K562 (cell line): ENCODE measurements at regions not wholly inside any gene's neighbourhood (a gene's known extent, or its start where the extent isn't known, plus 50 kb on each side); places are given as distances from the start of the nearest gene placed in this dataset.

Experiments used
- CTCF ChIP-seq, 3 experiments: IDR thresholded peaks in 2 of 3; conservative IDR thresholded peaks in 1 of 3; 2 replicates each; pipeline ENCODE4 v1.5.1; 2011 to 2012; ENCODE audit warnings: low read length in 3 of 3, mild to moderate bottlenecking in 3 of 3, control low read depth in 2 of 3, improper control_type of control experiment in 1 of 3, inconsistent platforms in 1 of 3, low read depth in 1 of 3, mixed read lengths in 1 of 3, moderate library complexity in 1 of 3; ENCODE audit not compliant: insufficient read depth in 2 of 3
- TF ChIP-seq, protein P1 (sequence below), 2 experiments: fragments of 450-650 bp in 1 of 2; sonication (generic) in 1 of 2; formaldehyde crosslinking in 1 of 2; IDR thresholded peaks in 1 of 2; conservative IDR thresholded peaks in 1 of 2; 2 replicates each; pipeline versions ENCODE4 v1.6.1 to v1.8.1; 2016 to 2023; ENCODE audit warnings: mild to moderate bottlenecking in 2 of 2, moderate library complexity in 2 of 2, inconsistent platforms in 1 of 2, missing genetic modification reagents in 1 of 2

DNA sequence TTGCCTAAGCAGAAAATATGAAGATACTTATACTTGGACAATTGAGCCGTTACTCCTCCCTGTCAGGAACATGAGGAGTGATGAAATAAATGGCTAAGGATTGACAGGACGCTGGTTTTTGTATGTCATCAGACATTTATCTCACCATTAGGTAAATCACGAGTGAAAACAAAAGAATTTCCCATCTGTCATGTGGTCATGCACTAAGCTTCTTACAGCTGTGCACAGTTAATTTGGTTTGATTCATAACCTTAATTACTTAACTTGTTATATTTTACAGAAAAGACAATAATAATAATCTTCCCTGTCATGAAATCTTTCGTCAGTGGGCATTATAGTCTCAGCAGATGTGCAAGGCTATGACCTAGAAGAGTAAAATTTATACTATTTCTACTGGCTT lies 266.5 kb downstream of the HGF start:
- no peak for TF ChIP-seq CTCF (IDR thresholded peaks at IDR 0.05 in 2 of 3, conservative IDR thresholded peaks at IDR 0.05 in 1 of 3; ENCODE audit: insufficient read depth in 2 of 3, low read depth in 1 of 3, low read length in 3 of 3)
- TF ChIP-seq, protein P1, sequence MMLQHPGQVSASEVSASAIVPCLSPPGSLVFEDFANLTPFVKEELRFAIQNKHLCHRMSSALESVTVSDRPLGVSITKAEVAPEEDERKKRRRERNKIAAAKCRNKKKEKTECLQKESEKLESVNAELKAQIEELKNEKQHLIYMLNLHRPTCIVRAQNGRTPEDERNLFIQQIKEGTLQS (IDR thresholded peaks at IDR 0.05): no peak
- TF ChIP-seq, protein P1 (CRISPR knock-in tag; conservative IDR thresholded peaks at IDR 0.05): no peak
